Panc1 (cell line): ENCODE measurements at regions not wholly inside any gene's neighbourhood (a gene's known extent, or its start where the extent isn't known, plus 50 kb on each side); places are given as distances from the start of the nearest gene placed in this dataset.

ENCODE experiments used
- ATAC-seq: fragments of 200-7000 bp; cut with Tn5 transposase; 2 replicates; pipeline ENCODE4 v1.9.1; 2020; ENCODE audit warnings: mild to moderate bottlenecking, moderate library complexity
- BruUV-seq: library from RNA; stranded (reverse); fragments of 400-500 nt; replicated peaks from 2 replicates; lab custom pipeline; 2021; lab: Mats Ljungman, UMichigan
- CTCF ChIA-PET: fragments of 300-600 bp; sonication (Branson Sonifier 250); formaldehyde crosslinking; loops from one replicate; lab custom pipeline; 2022; ENCODE audit warnings: antibody characterized with exemption; lab: Charles Lee
- POLR2A ChIA-PET: fragments of 300-600 bp; sonication (Branson Sonifier 250); formaldehyde crosslinking; loops from one replicate; lab custom pipeline; 2022; ENCODE audit warnings: antibody characterized with exemption; lab: Charles Lee
- DNase-seq: peaks from one replicate; pipeline ENCODE4 v3.0.0-alpha.2; 2010; ENCODE audit warnings: low read depth, low spot score
- H3K27ac ChIP-seq: 2 replicates; pipeline ENCODE4 v1.5.1; 2011; ENCODE audit warnings: mild to moderate bottlenecking, low read length, inconsistent platforms
- H3K27me3 ChIP-seq: fragments of 200-500 bp; sonication (Bioruptor generic); 2 replicates; pipeline ENCODE4 v1.6.0; 2014; ENCODE audit warnings: low read length, inconsistent platforms; ENCODE audit not compliant: control insufficient read depth, insufficient read depth
- H3K36me3 ChIP-seq: fragments of 200-500 bp; sonication (Bioruptor generic); 2 replicates; pipeline ENCODE4 v1.5.1; 2014; ENCODE audit warnings: inconsistent platforms, mild to moderate bottlenecking, low read length, moderate library complexity; ENCODE audit not compliant: control insufficient read depth, insufficient read depth
- H3K4me1 ChIP-seq: 2 replicates; pipeline ENCODE4 v1.5.1; 2011; ENCODE audit warnings: inconsistent platforms, mild to moderate bottlenecking, low read length, moderate library complexity; ENCODE audit not compliant: control insufficient read depth, insufficient read depth
- H3K4me3 ChIP-seq, 2 experiments: 2 replicates each; pipeline ENCODE4 v1.5.1; 2011 to 2012; ENCODE audit warnings: low read depth in 2 of 2, low read length in 2 of 2, mild to moderate bottlenecking in 2 of 2, inconsistent platforms in 1 of 2, moderate library complexity in 1 of 2
- H3K9me3 ChIP-seq: fragments of 200-500 bp; sonication (Bioruptor generic); 2 replicates; pipeline ENCODE4 v1.5.1; 2014; ENCODE audit warnings: low read depth, mild to moderate bottlenecking, inconsistent platforms, low read length, moderate library complexity; ENCODE audit not compliant: control insufficient read depth, insufficient read depth
- POLR2AphosphoS5 ChIP-seq: IDR thresholded peaks from 2 replicates; pipeline ENCODE4 v1.6.1; 2012; ENCODE audit warnings: mild to moderate bottlenecking, low read depth, low read length, moderate library complexity
- REST ChIP-seq, 2 experiments: IDR thresholded peaks; 2 replicates each; pipeline ENCODE4 v1.6.1; 2011 to 2012; ENCODE audit warnings: low read depth in 2 of 2, control low read depth in 1 of 2, low read length in 1 of 2, mild to moderate bottlenecking in 1 of 2, moderate library complexity in 1 of 2; ENCODE audit not compliant: insufficient read depth in 1 of 2
- SIN3A ChIP-seq: IDR thresholded peaks from 2 replicates; pipeline ENCODE4 v1.6.1; 2012; ENCODE audit warnings: low read depth, mild to moderate bottlenecking, low read length, moderate library complexity, borderline replicate concordance; ENCODE audit not compliant: insufficient read depth
- TCF7L2 ChIP-seq: IDR thresholded peaks from 2 replicates; pipeline ENCODE4 v1.6.1; 2011; ENCODE audit warnings: mild to moderate bottlenecking, low read depth, low read length, inconsistent platforms
- in situ Hi-C: cut with HindIII; loops from 2 replicates; pipeline ENCODE4 v1.10.0; 2016; ENCODE audit warnings: low sequenced_read_pairs, low pct_unique_long_range_greater_than_20kb
- intact Hi-C: fragments of 100-400 bp; cut with micrococcal nuclease; formaldehyde crosslinking; loops from one replicate; pipeline ENCODE4 v1.10.0; 2022; ENCODE audit not compliant: unreplicated experiment
- TF ChIP-seq, protein P1 (sequence below): fragments of 450-650 bp; IDR thresholded peaks from 2 replicates; pipeline ENCODE4 v1.5.1; 2017; ENCODE audit warnings: mild to moderate bottlenecking

GRCh38 chr12:18907728-18908127, 169.8 kb downstream of the CAPZA3 start:
- in situ Hi-C loops = no loop called here
- no TSS peak for BruUV-seq
- TF ChIP-seq TCF7L2 = no peak
- TF ChIP-seq SIN3A = no peak
- TF ChIP-seq, protein P1, sequence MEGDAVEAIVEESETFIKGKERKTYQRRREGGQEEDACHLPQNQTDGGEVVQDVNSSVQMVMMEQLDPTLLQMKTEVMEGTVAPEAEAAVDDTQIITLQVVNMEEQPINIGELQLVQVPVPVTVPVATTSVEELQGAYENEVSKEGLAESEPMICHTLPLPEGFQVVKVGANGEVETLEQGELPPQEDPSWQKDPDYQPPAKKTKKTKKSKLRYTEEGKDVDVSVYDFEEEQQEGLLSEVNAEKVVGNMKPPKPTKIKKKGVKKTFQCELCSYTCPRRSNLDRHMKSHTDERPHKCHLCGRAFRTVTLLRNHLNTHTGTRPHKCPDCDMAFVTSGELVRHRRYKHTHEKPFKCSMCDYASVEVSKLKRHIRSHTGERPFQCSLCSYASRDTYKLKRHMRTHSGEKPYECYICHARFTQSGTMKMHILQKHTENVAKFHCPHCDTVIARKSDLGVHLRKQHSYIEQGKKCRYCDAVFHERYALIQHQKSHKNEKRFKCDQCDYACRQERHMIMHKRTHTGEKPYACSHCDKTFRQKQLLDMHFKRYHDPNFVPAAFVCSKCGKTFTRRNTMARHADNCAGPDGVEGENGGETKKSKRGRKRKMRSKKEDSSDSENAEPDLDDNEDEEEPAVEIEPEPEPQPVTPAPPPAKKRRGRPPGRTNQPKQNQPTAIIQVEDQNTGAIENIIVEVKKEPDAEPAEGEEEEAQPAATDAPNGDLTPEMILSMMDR = no peak
- TF ChIP-seq POLR2AphosphoS5 = no peak
- no peak for TF ChIP-seq REST (IDR thresholded peaks at IDR 0.05; ENCODE audit: insufficient read depth in 1 of 2, low read depth in 2 of 2, low read length in 1 of 2)

GRCh38 chr12:18908191-18908590, 170.3 kb downstream of the CAPZA3 start:
- H3K36me3 ChIP-seq = no peaks in the 10 kb centered on the region
- CTCF ChIA-PET = no interaction called here
- POLR2A ChIA-PET = no interaction called here
- DNase-seq (no peak), ATAC-seq (no peak)
- in situ Hi-C loops = no loop called here
- no peak overlapping the region for H3K4me3 ChIP-seq
- BruUV-seq = no TSS peak
- intact Hi-C loops = no loop called here
- H3K4me1 ChIP-seq = no peaks in the 10 kb centered on the region
- H3K27ac ChIP-seq = no peak overlapping the region
- H3K27me3 ChIP-seq = no peaks in the 10 kb centered on the region
- no peak for TF ChIP-seq POLR2AphosphoS5
- no peak for TF ChIP-seq SIN3A
- TF ChIP-seq REST (IDR thresholded peaks at IDR 0.05; ENCODE audit: insufficient read depth in 1 of 2, low read depth in 2 of 2, low read length in 1 of 2) = no peak
- TF ChIP-seq, protein P1 = no peak
- TF ChIP-seq TCF7L2 = no peak
- H3K9me3 ChIP-seq = no peaks in the 10 kb centered on the region

More at GRCh38 chr12:18907728-18908127, 169.8 kb downstream of the CAPZA3 start:
- DNase-seq = no peak
- ChIA-PET CTCF (no interaction called here), POLR2A (no interaction called here)
- no peaks in the 10 kb centered on the region for H3K4me1 ChIP-seq
- no peaks in the 10 kb centered on the region for H3K36me3 ChIP-seq
- H3K27me3 ChIP-seq = no peaks in the 10 kb centered on the region
- ATAC-seq = no peak
- intact Hi-C loops = no loop called here
- H3K4me3 ChIP-seq = no peak overlapping the region
- H3K27ac ChIP-seq = no peak overlapping the region
- H3K9me3 ChIP-seq = no peaks in the 10 kb centered on the region
